Mesenteric fat pad (tissue), 1 donor: ENCODE measurements at regions not wholly inside any gene's neighbourhood (a gene's known extent, or its start where the extent isn't known, plus 50 kb on each side); places are given as distances from the start of the nearest gene placed in this dataset.
"Not testable (repeated sequence)": the region's sequence is repeated elsewhere in the genome, so short reads cannot be mapped to it uniquely, and the experiment has no call there.

Source experiments
- DNase-seq: peaks from one replicate; pipeline ENCODE4 v3.0.0-alpha.2; 2020; ENCODE audit warnings: low spot score
- donor health status: DM: yes; HTN: yes; CAD: no.

DNA sequence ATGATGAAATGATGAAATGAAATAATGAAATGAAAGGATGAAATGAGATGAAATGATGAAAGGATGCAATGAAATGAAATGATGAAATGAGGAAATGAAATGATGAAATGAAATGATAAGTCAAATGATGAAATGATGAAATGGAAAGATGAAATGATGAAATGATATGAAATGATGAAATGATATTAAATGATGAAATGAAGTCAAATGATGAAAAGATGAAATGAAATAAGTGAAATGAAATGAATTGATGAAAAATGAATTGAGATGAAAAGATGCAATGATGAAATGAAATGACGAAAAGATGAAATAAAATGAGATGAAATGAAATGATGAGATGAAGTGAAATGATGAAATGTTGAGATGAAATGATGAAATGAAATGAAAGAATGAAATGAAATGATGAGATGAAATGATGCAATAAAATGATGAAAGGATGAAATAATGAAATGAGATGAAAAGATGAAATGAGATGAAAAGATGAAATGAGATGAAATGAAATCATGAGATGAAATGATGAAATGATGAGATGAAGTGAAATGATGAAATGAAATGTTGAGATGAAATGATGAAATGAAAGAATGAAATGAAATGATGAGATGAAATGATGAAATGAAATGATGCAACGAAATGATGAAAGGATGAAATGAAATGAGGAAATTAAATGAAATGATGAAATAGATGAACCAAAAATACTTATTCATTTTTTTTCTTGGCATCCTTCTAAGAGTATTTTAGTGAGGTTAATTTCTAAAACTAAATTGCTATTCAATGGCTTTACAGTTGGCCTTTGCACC lies 139.8 kb upstream of the ERV3-1 start:
- DNase-seq = not testable (repeated sequence)

GRCh38 chr7:65145710-65146109 lies 139.2 kb upstream of the ERV3-1 start:
- DNase-seq = not testable (repeated sequence)

GRCh38 chr7:65145008-65145407 lies 138.5 kb upstream of the ERV3-1 start:
- DNase-seq = not testable (repeated sequence)

DNA sequence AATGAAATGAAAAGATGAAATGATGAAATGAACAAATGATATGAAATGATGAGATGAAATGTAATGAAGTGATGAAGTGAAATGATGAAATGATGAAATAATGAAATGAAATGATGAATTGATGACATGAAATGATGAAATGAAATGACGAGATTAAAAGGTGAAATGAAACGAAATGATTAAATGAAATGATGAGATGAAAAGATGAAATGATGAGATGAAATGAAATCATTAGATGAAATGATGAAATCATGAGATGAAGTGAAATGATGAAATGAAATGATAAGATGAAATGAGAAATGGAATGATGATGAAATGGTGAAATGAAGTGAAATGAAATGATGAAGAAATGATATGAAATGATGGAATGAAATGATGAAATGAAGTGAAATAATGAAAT lies 138.1 kb upstream of the ERV3-1 start:
- DNase-seq = not testable (repeated sequence)

DNA sequence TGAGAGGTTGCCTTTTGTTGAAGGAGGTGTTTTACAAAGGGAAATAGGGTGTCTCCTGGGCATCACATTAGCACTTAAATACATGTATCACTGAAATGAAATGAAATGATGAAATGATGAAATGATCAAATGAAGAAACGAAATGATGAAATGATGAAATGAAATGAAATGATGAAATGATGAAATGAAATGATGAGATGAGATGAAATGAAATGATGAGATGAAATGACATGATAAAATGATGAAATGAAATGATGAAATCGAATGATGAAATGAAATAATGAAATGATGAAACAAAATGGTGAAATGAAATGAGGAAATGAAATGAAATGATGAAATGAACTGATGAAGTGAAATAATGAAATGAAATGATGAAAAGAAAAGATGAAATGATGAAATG lies 137.6 kb upstream of the ERV3-1 start:
- DNase-seq = not testable (repeated sequence)

DNA sequence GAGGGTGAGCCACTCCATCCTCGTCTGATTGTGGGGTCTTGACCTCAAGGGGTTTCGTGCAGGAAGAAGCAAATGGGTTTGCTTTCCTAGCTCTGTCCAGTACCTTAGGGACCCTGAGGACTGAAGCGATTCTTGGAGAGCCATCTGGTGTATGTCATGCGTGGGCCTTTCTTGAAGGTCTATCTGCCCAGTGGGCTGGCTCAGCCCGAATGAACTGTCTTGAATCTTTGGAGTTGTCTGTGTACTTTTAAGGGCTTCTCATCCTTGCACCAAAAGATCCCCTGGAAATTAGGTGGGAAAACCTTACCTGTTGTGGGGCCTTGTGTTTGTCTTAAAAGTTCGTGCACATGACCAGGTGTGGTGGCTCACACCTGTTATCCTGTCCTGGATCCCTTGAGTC lies 135.4 kb upstream of the ERV3-1 start:
- DNase-seq = not testable (repeated sequence)

- peak; percentile 88 for DNase-seq
Measured at GRCh38 chr7:65141405-65141778, 134.9 kb upstream of the ERV3-1 start.

- DNase-seq = not testable (repeated sequence)
Measured at GRCh38 chr7:65140543-65141404, 134.3 kb upstream of the ERV3-1 start.

DNA sequence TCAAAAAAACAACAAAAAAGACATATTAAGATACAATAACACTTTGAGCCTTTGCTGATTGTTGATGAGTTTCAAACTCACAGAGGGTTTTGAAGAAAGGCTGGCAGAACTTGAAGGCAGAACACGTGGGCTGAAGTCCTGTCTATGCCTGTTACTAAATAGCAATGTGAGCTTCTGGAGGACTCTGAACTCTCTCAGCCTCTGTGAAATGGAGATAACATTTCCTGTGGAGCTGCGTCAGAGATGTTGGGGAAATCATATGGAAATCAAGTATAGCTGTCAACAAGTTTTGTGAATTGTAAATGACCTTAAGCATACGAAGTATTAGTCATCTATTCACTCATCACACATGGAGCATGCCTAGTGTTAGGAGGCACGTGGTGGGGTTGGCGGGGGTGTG lies 130.4 kb upstream of the ERV3-1 start:
- not testable (repeated sequence) for DNase-seq

- DNase-seq = not testable (repeated sequence)
Measured at GRCh38 chr7:65133087-65133486, 126.6 kb upstream of the ERV3-1 start.

GRCh38 chr7:65132256-65132655 lies 125.8 kb upstream of the ERV3-1 start:
- not testable (repeated sequence) for DNase-seq

GRCh38 chr7:65127364-65127763 lies 120.9 kb upstream of the ERV3-1 start:
- not testable (repeated sequence) for DNase-seq

DNA sequence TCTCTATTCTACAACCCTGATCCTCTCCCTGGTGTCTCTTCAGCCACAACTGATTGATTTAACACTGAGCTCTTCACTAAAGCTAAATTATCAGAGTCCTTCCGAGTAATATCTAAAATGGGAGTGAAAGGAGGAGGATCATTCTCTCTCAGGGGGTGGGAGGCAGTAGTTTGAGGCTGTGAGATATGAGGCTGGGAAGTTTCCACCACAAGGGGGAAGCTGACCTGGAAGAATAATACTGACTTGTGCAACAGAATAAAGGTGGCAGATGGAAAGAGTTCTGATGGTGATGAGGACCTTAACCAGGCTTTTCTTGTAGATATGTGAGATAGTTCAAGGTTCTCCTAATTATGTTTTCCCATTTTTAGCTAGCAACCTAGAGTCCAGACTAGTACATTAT lies 118.1 kb upstream of the ERV3-1 start:
- DNase-seq = not testable (repeated sequence)

GRCh38 chr7:65105650-65106203 lies 99.2 kb upstream of the ERV3-1 start:
- not testable (repeated sequence) for DNase-seq

- DNase-seq = not testable (repeated sequence)
Measured at GRCh38 chr7:65100499-65100898, 94.0 kb upstream of the ERV3-1 start.

DNA sequence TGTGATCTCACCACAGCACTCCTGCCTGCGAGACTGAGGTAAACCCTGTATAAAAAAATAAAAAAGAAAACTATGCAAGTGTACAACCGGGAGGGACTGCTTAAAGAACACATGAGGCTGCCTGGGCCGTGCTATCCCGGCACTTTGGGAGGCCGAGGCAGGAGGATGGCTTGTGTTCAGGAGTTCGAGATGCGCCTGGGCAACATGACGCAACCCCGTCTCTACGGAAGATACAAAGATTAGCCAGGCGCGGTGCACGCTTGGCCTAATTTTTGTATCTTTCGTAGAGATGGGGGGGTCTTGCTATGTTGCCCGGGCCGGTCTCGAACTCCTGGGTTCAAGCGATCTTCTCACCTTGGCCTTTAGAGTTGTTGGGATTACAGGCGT lies 75.2 kb upstream of the ERV3-1 start:
- DNase-seq = not testable (repeated sequence)

DNA sequence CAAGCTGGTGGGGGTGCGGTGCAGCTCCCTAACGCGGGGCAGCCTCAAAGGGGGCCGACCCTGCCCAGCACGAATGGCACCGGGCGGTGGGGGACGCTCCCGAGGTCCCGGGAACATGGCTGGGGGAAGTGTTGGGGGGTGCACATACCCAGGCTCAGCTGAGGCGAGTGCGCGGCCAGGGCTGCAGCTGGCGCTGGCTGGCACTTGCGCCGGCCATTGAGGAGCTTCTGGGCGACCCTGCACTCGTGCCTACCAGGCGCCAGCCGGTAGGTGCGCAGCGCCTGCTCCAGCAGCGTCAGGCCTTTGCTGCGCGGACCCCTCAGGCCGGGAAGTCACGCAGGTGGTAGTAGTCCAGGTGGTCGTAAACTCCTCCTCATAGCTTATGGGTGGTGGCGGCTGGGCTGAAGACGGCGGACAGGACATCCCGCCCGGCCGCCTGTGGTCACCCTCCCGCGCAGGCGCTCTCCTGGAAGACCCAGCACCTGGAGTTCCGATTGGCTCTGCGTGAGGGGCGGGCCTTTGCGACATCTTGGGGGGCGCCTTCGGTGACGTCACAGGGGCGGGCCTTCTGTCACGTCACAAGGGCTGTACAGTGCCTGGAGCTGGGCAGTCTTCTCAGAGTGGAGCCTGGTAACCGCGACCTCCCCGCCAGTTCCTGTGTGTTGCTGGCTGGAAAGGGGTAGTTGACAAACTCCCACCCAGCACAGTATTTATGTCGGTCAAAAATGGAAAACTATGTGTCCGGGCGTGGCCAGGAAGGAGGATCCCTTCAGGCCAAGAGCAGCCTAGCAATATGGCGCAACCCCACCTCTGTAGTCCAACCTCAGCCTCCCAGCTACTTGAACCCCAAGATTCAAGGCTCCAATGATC lies 74.5 kb upstream of the ERV3-1 start:
- DNase-seq = peak; percentile 97

GRCh38 chr7:65074959-65075358 lies 68.5 kb upstream of the ERV3-1 start:
- DNase-seq = not testable (repeated sequence)

DNA sequence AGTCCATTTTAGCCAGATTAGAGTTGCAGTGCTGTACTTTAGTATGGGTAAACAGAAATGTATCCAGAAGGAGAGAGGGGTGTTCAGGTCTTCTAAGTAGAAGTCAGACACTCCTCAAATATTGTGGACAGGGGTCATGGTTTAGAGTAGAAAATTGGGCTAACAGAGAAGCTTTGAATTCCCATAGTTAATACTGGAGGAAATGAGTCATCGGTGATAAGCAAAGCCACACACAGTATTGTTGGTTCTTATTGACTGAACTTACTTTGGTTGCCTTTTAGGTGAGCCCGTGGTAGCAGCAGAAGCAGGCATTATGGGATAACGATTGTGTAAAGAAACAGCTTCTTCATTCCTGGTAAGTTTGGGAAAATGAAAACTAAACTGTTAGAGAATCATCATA lies 66.7 kb upstream of the ERV3-1 start:
- DNase-seq = not testable (repeated sequence)

- DNase-seq = not testable (repeated sequence)
Measured at GRCh38 chr7:65071854-65072431, 65.5 kb upstream of the ERV3-1 start.

GRCh38 chr7:65069476-65069875 lies 63.0 kb upstream of the ERV3-1 start:
- DNase-seq = not testable (repeated sequence)
